Mucosa of descending colon (tissue), 3 donors: ENCODE measurements at regions not wholly inside any gene's neighbourhood (a gene's known extent, or its start where the extent isn't known, plus 50 kb on each side); places are given as distances from the start of the nearest gene placed in this dataset.

Experiments
- ATAC-seq: fragments of 200-7000 bp; cut with Tn5 transposase; one replicate; pipeline ENCODE4 v1.9.1; 2020; ENCODE audit warnings: mild to moderate bottlenecking, moderate library complexity
- DNase-seq, 3 donors: peaks; one replicate each; pipeline ENCODE4 v3.0.0-alpha.2; 2020
- H3K36me3 ChIP-seq: fragments of 200-600 bp; one replicate; pipeline ENCODE4 v1.8.0; 2021; ENCODE audit warnings: low read depth, mild to moderate bottlenecking
- H3K4me1 ChIP-seq: fragments of 200-600 bp; one replicate; pipeline ENCODE4 v1.8.0; 2021; ENCODE audit warnings: low read depth, mild to moderate bottlenecking
- H3K4me3 ChIP-seq: fragments of 200-600 bp; one replicate; pipeline ENCODE4 v1.8.0; 2021; ENCODE audit warnings: mild to moderate bottlenecking
- H3K9me3 ChIP-seq: fragments of 200-600 bp; one replicate; pipeline ENCODE4 v1.8.0; 2021; ENCODE audit warnings: mild to moderate bottlenecking
- intact Hi-C, 2 donors: fragments of 100-400 bp; cut with DNase I in 1 of 2; cut with micrococcal nuclease in 1 of 2; formaldehyde crosslinking; loops; one replicate each; pipeline versions ENCODE4 v1.11.0 to v1.11.1; 2022; cut with DNase I, micrococcal nuclease
- TF ChIP-seq, protein P1 (sequence below): fragments of 200-600 bp; IDR thresholded peaks from one replicate; pipeline ENCODE4 v1.8.0; 2022; ENCODE audit warnings: antibody characterized with exemption, mild to moderate bottlenecking
- donor health status: DM: no; HTN: no; CAD: no; lungs with moderate emphysema.
- donor health status: DM: no; HTN: no; CAD: no.
- donor health status: DM: no; HTN: yes; CAD: no.

DNA sequence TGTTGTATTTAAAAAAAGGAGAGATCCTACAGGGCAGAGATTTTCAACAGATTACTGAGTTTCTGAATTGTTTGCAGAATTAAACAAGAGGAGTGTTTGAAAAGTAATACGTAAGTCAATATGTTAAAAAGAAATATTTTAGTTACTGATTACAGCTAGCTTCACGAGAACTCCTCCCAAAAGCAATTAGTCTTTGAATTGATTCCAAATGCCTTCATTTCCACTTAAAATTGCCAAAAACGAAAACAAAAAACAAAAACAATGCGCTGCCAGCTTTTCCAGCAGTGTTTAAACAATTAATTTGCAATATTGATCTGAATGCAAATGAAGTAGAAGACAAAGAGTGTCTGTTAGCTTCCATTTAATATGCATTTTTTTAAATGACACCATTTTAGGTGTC lies 310.0 kb downstream of the IPO8 start:
- H3K36me3 ChIP-seq, result no peaks in the 10 kb centered on the region
- no peak overlapping the region for H3K4me3 ChIP-seq
- no peak for DNase-seq
- intact Hi-C loops, result no loop called here
- no peak for ATAC-seq
- TF ChIP-seq, protein P1, sequence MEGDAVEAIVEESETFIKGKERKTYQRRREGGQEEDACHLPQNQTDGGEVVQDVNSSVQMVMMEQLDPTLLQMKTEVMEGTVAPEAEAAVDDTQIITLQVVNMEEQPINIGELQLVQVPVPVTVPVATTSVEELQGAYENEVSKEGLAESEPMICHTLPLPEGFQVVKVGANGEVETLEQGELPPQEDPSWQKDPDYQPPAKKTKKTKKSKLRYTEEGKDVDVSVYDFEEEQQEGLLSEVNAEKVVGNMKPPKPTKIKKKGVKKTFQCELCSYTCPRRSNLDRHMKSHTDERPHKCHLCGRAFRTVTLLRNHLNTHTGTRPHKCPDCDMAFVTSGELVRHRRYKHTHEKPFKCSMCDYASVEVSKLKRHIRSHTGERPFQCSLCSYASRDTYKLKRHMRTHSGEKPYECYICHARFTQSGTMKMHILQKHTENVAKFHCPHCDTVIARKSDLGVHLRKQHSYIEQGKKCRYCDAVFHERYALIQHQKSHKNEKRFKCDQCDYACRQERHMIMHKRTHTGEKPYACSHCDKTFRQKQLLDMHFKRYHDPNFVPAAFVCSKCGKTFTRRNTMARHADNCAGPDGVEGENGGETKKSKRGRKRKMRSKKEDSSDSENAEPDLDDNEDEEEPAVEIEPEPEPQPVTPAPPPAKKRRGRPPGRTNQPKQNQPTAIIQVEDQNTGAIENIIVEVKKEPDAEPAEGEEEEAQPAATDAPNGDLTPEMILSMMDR, result no peak
- H3K9me3 ChIP-seq, result peaks cover 25% of the 10 kb centered on the region
- no peaks in the 10 kb centered on the region for H3K4me1 ChIP-seq

DNA sequence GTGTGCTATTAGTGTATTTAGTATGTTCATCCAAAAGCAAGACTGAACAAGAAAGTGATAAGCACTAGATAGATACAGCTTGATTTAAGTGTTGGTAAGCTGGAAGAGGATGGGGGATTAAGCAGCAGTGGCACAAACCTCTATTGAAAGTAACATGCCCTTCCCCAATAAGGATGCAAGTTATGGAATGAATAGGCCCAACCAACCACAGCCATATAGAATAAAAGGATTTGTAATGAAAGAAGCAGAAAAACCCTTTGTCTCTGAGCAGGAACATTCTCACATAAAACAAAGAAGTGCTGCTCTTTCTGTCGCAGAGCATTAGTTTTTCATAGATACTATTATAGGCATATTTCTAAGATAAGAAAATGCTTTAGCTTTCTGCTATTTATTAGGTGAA lies 310.7 kb downstream of the IPO8 start:
- no peaks in the 10 kb centered on the region for H3K36me3 ChIP-seq
- DNase-seq (no peak), ATAC-seq (no peak)
- TF ChIP-seq, protein P1, result no peak
- H3K4me3 ChIP-seq, result no peak overlapping the region
- intact Hi-C loops, result no loop called here
- no peaks in the 10 kb centered on the region for H3K4me1 ChIP-seq
- peaks cover 27% of the 10 kb centered on the region for H3K9me3 ChIP-seq

DNA sequence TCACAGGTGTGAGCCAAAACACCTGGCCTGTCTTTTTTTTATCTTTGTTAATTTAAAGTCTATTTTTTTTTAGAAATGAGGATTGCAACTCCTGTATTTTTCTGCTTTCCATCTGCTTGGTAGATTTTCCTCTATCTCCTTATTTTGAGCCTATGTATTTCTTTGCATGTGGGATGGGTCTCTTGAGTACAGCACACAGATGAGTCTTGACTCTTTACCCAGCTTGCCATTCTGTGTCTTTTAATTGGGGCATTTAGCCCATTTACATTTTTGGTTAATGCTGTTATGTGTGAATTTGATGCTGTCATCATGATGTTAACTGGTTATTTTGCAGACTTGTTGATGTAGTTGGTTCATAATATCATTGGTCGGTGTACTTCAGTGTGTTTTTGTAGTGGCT lies 317.4 kb downstream of the IPO8 start:
- TF ChIP-seq, protein P1, result no peak
- Histone ChIP-seq H3K4me1 (no peaks in the 10 kb centered on the region), H3K9me3 (peaks cover 23% of the 10 kb centered on the region), H3K36me3 (no peaks in the 10 kb centered on the region), H3K4me3 (no peak overlapping the region)
- ATAC-seq, result no peak
- intact Hi-C loops, result no loop called here
- DNase-seq, result no peak

DNA sequence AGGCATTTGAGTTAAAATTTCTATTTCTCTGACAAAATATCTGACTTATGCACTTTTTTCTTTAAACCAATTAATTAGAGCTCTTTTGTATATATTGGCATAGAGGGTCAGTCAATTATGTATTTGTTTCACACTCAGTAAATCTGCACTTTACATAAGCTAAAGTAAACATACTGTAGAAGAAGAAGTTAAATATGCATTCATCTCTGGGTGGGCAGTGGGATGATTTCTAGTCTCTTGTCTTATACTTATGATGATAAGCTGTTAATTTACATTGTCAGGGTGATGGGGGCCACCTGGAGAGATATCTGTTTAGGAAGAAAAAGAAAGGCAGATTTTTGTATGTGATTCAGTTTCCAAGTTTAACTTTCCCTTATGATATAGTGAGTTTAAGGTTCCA lies 330.8 kb downstream of the IPO8 start:
- Histone ChIP-seq H3K9me3 (peaks cover 21% of the 10 kb centered on the region), H3K4me1 (no peaks in the 10 kb centered on the region), H3K36me3 (no peaks in the 10 kb centered on the region), H3K4me3 (no peak overlapping the region)
- intact Hi-C loops, result no loop called here
- no peak for DNase-seq
- TF ChIP-seq, protein P1, result no peak
- no peak for ATAC-seq

DNA sequence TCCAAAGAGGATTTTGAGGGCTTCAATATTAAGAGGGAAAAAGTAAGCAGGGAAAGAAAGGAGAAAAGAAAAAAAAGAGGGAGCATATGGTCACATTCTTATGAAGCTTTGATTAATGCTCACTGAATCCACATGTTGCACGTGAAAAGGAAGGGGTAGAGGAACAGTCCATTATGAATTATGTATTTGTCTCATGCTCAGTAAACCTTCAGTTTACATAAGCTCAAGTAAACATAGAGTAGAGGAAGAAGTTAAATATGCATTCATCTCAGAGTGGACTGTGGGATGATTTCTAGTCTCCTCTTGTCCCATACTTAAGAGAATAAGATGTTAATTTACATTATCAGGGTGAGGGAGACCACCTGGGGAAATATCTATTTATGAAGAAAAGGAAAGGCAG lies 334.5 kb downstream of the IPO8 start:
- Histone ChIP-seq H3K36me3 (no peaks in the 10 kb centered on the region), H3K4me3 (no peak overlapping the region), H3K4me1 (no peaks in the 10 kb centered on the region), H3K9me3 (peaks cover 13% of the 10 kb centered on the region)
- DNase-seq, result no peak
- TF ChIP-seq, protein P1, result no peak
- ATAC-seq, result no peak
- intact Hi-C loops, result no loop called here

DNA sequence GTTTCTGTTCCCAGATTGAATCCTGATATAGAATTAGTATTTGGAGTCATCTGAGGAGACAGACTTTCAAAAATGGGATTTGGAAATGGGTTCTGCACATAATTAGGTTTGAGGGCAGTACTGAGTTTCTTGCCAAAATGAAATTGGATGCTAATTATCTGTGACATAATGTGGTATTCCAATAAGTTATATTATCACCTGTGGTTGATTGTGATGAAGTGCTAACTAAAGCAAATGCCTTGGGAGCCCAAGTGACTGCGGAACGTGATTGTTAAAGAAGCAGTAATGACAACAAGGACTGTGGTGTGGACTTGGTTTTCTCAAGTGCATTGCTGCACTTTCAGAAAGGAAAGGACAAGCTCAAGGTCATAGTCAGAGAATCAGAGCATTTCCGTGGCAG lies 337.0 kb downstream of the IPO8 start:
- ATAC-seq (no peak), DNase-seq (no peak)
- no peaks in the 10 kb centered on the region for H3K36me3 ChIP-seq
- H3K4me3 ChIP-seq, result no peak overlapping the region
- peaks cover 10% of the 10 kb centered on the region for H3K9me3 ChIP-seq
- intact Hi-C loops, result no loop called here
- TF ChIP-seq, protein P1, result no peak
- H3K4me1 ChIP-seq, result no peaks in the 10 kb centered on the region
